GM12878 (cell line): ENCODE measurements at regions not wholly inside any gene's neighbourhood (a gene's known extent, or its start where the extent isn't known, plus 50 kb on each side); places are given as distances from the start of the nearest gene placed in this dataset.
A peak's percentile ranks its signal among the peaks of the same experiment; 100 is the strongest.

Experiments
- ATAC-seq: fragments of 200-7000 bp; cut with Tn5 transposase; 3 replicates; pipeline ENCODE4 v1.9.1; 2020; ENCODE audit warnings: mild to moderate bottlenecking, moderate library complexity
- BruUV-seq: library from RNA; stranded (reverse); fragments of 400-500 nt; replicated peaks from 2 replicates; lab custom pipeline; 2021; lab: Mats Ljungman, UMichigan
- CTCF ChIA-PET: fragments of 300-600 bp; sonication (Branson Sonifier 250); formaldehyde crosslinking; extraction: SDS; loops from one replicate; lab custom pipeline; 2021; ENCODE audit warnings: inconsistent platforms; lab: Yijun Ruan, JAX
- POLR2A ChIA-PET: fragments of 350-600 bp; formaldehyde crosslinking; extraction: SDS; loops from one replicate; lab custom pipeline; 2021; ENCODE audit warnings: inconsistent platforms; lab: Charles Lee
- RAD21 ChIA-PET: fragments of 300-600 bp; sonication (Branson Sonifier 250); formaldehyde crosslinking; loops from one replicate; lab custom pipeline; 2023; ENCODE audit warnings: antibody characterized with exemption; ENCODE audit not compliant: unreplicated experiment; lab: Charles Lee
- SMC1A ChIA-PET: fragments of 300-600 bp; sonication (Branson Sonifier 250); formaldehyde crosslinking; loops from one replicate; lab custom pipeline; 2023; ENCODE audit not compliant: unreplicated experiment, uncharacterized antibody; lab: Charles Lee
- DNase-seq: peaks from one replicate; pipeline ENCODE4 v3.0.0-alpha.2; 2011; ENCODE audit warnings: low read depth, low spot score
- FAIRE-seq: peaks from 3 replicates; lab custom pipeline; 2011; peaks lifted over from hg19 to GRCh38; lab: Jason Lieb, UNC
- H2AFZ ChIP-seq: 2 replicates; pipeline ENCODE4 v1.6.0; 2011; ENCODE audit warnings: low read depth, low read length, control low read depth; ENCODE audit not compliant: control insufficient read depth
- H3K27ac ChIP-seq: 2 replicates; pipeline ENCODE4 v1.5.1; 2011; ENCODE audit warnings: control low read depth; ENCODE audit not compliant: control insufficient read depth, insufficient read depth
- H3K27me3 ChIP-seq, 2 experiments: replicated peaks in 1 of 2; 2 replicates each; pipeline versions ENCODE4 v1.6.0 to v1.6.1; 2011; ENCODE audit warnings: low read length in 1 of 2; ENCODE audit not compliant: control insufficient read depth in 2 of 2, insufficient read depth in 2 of 2
- H3K36me3 ChIP-seq, 2 experiments: 2 replicates each; pipeline ENCODE4 v1.5.1; 2011; ENCODE audit warnings: low read length in 1 of 2; ENCODE audit not compliant: control insufficient read depth in 2 of 2, insufficient read depth in 2 of 2
- H3K4me1 ChIP-seq: 2 replicates; pipeline ENCODE4 v1.6.1; 2011; ENCODE audit warnings: mild to moderate bottlenecking, low read length, moderate library complexity, mixed read lengths; ENCODE audit not compliant: control insufficient read depth, insufficient read depth
- H3K4me2 ChIP-seq: 2 replicates; pipeline ENCODE4 v1.6.0; 2011; ENCODE audit warnings: control low read depth; ENCODE audit not compliant: control insufficient read depth, insufficient read depth
- H3K4me3 ChIP-seq: fragments of 200-600 bp; sonication (generic); 2 replicates; pipeline ENCODE4 v1.5.1; 2016
- H3K79me2 ChIP-seq: 2 replicates; pipeline ENCODE4 v1.6.0; 2011; ENCODE audit warnings: low read length; ENCODE audit not compliant: control insufficient read depth, insufficient read depth
- H3K9ac ChIP-seq: 2 replicates; pipeline ENCODE4 v1.8.0; 2011; ENCODE audit warnings: low read length, control low read depth, mixed read lengths; ENCODE audit not compliant: control insufficient read depth, insufficient read depth
- H3K9me3 ChIP-seq: replicated peaks from 3 replicates; pipeline ENCODE4 v1.5.1; 2011; ENCODE audit warnings: mild to moderate bottlenecking, low read length; ENCODE audit not compliant: control insufficient read depth, insufficient read depth
- H4K20me1 ChIP-seq: 2 replicates; pipeline ENCODE4 v1.6.0; 2011; ENCODE audit not compliant: control insufficient read depth, insufficient read depth
- ATF2 ChIP-seq: IDR thresholded peaks from 2 replicates; pipeline ENCODE4 v1.6.1; 2012; ENCODE audit warnings: low read length, inconsistent platforms
- ATF7 ChIP-seq: fragments of 450-650 bp; IDR thresholded peaks from 2 replicates; pipeline ENCODE4 v1.6.1; 2016; ENCODE audit warnings: low read depth, mild to moderate bottlenecking
- ETV6 ChIP-seq, 2 experiments: fragments of 450-650 bp in 1 of 2; IDR thresholded peaks in 1 of 2; conservative IDR thresholded peaks in 1 of 2; 2 replicates each; pipeline ENCODE4 v1.6.1; 2014; ENCODE audit warnings: antibody characterized with exemption in 1 of 2, borderline replicate concordance in 1 of 2, low read depth in 1 of 2, mild to moderate bottlenecking in 1 of 2, moderate library complexity in 1 of 2
- HDAC2 ChIP-seq: fragments of 200-600 bp; sonication (generic); IDR thresholded peaks from 2 replicates; pipeline ENCODE4 v1.6.1; 2017
- HDAC6 ChIP-seq: fragments of 200-600 bp; sonication (generic); IDR thresholded peaks from one replicate; pipeline ENCODE4 v1.8.0; 2017; ENCODE audit warnings: antibody characterized with exemption; ENCODE audit not compliant: unreplicated experiment
- NKRF ChIP-seq: fragments of 450-650 bp; conservative IDR thresholded peaks from 2 replicates; pipeline ENCODE4 v1.6.1; 2017; ENCODE audit warnings: mild to moderate bottlenecking, moderate library complexity
- NR2C1 ChIP-seq: fragments of 450-650 bp; IDR thresholded peaks from 2 replicates; pipeline ENCODE4 v1.6.1; 2017; ENCODE audit warnings: antibody characterized with exemption, mild to moderate bottlenecking, moderate library complexity
- RAD51 ChIP-seq: fragments of 450-650 bp; IDR thresholded peaks from 2 replicates; pipeline ENCODE4 v1.6.1; 2016; ENCODE audit warnings: moderate library complexity, mild to moderate bottlenecking, inconsistent platforms
- RELB ChIP-seq: fragments of 450-650 bp; IDR thresholded peaks from 2 replicates; pipeline ENCODE4 v1.6.1; 2017; ENCODE audit warnings: low read depth, mild to moderate bottlenecking, moderate library complexity
- REST ChIP-seq: IDR thresholded peaks from 2 replicates; pipeline ENCODE4 v1.6.1; 2012; ENCODE audit warnings: mild to moderate bottlenecking, low read depth, low read length
- RFX5 ChIP-seq: IDR thresholded peaks from 2 replicates; pipeline ENCODE4 v1.6.1; 2011; ENCODE audit warnings: low read depth, low read length, improper control_type of control experiment
- YBX1 ChIP-seq: fragments of 450-650 bp; IDR thresholded peaks from 2 replicates; pipeline ENCODE4 v1.6.1; 2016; ENCODE audit warnings: antibody characterized with exemption
- WGBS: methylation state at CpG from one replicate; pipeline ENCODE4 v1.1.6; 2016; ENCODE audit warnings: low lambda C conversion rate; ENCODE audit not compliant: insufficient replicate concordance, insufficient coverage; ENCODE audit errors: missing lambda C conversion rate; 5-methylcytosine and 5-hydroxymethylcytosine counted together
- in situ Hi-C: fragments of 300-500 bp; cut with MboI; formaldehyde crosslinking; loops from 9 replicates; pipeline ENCODE4 v1.14.3; 2018; ENCODE audit warnings: mixed read lengths
- intact Hi-C: fragments of 100-400 bp; cut with micrococcal nuclease; formaldehyde crosslinking; loops from one replicate; pipeline ENCODE4 v1.14.2; 2022; ENCODE audit not compliant: unreplicated experiment

GRCh38 chr3:4021162-4021561 is 221.9 kb downstream of the LRRN1 start:
- Histone ChIP-seq H3K9me3 (no peaks in the 10 kb centered on the region), H3K9ac (no peak overlapping the region), H3K27me3 (no peaks in the 10 kb centered on the region), H3K36me3 (no peaks in the 10 kb centered on the region), H2AFZ (no peak overlapping the region), H3K79me2 (no peaks in the 10 kb centered on the region), H3K27ac (no peak overlapping the region), H3K4me1 (no peaks in the 10 kb centered on the region), H3K4me3 (no peak overlapping the region), H3K4me2 (no peak overlapping the region), H4K20me1 (no peaks in the 10 kb centered on the region)
- intact Hi-C loops (no loop called here), in situ Hi-C loops (no loop called here)
- TF ChIP-seq RFX5 (no peak), RELB (no peak), RAD51 (no peak), NKRF (no peak), ATF7 (peak; percentile 91), NR2C1 (no peak), REST (peak; percentile 74), YBX1 (no peak), ATF2 (peak; percentile 35; the same call in 1 of the 2 replicates), ETV6 (conservative IDR thresholded peaks at IDR 0.05 in 1 of 2, IDR thresholded peaks at IDR 0.05 in 1 of 2; ENCODE audit: borderline replicate concordance in 1 of 2, low read depth in 1 of 2) (no peak), HDAC6 (no peak), HDAC2 (no peak)
- RAD21 ChIA-PET, result no interaction called here
- WGBS, result 0% methylated on average over 1 of the region's 1 CpG
- ATAC-seq (no peak), FAIRE-seq (no peak), DNase-seq (no peak)
- SMC1A ChIA-PET, result no interaction called here
- CTCF ChIA-PET, result no interaction called here
- POLR2A ChIA-PET, result no interaction called here
- no TSS peak for BruUV-seq
